ENCODE measurements at regions not wholly inside any gene's neighbourhood (a gene's known extent, or its start where the extent isn't known, plus 50 kb on each side); places are given as distances from the start of the nearest gene placed in this dataset.
A peak's percentile ranks its signal among the peaks of the same experiment; 100 is the strongest.

DNA sequence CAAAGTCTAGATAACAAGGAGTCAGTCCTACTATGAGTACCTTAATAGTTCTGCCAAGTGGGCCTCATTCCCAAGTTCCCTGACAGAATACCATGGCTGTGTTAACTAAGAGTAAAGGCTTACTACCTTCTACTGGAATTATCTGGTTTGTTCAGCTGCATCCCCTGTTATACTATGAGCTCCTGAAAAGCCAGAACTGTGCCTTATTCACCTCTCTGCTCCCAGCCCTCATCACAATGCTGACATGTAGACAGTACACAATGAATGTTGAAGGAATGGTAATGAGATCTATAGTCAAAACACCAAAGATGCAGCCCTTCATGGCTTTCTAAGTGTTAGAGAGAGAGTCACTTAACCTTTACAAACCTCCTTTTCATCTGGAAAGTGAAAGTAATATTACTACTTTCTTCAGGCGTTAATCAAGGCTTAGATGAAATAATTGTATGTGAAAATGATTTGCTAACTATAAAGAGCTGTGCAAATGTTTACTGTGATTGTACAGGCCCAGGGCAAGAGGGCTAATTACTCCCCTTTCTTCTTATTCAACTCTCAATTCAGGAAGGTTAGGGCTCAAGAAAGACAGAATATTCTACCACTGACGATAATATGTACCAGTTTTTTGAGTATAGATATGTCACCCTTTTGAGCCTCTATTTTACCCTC lies 70.3 kb upstream of the MROH9 start:
- DNase-seq (ENCODE audit: low spot score) = no peak

DNA sequence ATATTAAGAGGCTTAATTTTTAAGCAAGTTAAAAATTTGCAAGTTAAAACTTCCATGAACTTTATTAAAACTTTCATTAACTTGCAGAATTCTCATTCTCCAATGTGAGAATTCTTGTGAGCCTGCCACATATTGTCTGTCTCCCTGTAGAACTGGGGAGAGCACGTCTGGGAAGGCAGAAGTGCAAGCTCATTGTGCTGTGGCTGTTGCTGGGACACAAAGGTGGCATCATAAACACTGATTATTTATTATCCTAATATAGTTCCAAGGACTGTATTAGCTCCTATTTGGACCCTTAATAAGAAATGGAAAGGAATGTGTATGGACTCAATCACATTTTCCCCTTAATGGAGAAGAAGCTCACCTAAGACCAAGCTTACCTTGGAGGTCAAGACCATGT lies 68.7 kb upstream of the MROH9 start:
- no peak for DNase-seq (ENCODE audit: low spot score)

DNA sequence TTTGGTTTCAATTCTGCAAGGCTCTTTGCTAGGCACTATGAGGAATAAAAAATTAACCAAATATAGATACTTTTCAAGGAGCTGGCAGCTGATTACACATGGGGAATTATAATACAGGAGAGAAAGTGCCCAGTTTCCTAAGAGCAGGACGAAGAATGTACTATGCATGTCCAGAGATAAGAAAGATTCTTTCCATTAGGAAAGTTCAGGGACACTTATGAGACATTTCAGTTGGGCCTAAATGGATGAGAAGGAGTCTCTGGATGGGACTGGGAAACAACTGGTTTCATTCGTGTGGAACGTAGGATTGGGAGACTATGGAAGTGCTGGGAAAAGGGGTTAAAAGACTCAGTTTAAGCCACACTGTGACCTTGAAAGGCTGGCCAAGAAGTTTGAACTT lies 63.5 kb upstream of the MROH9 start:
- no peak for DNase-seq (ENCODE audit: low spot score)

DNA sequence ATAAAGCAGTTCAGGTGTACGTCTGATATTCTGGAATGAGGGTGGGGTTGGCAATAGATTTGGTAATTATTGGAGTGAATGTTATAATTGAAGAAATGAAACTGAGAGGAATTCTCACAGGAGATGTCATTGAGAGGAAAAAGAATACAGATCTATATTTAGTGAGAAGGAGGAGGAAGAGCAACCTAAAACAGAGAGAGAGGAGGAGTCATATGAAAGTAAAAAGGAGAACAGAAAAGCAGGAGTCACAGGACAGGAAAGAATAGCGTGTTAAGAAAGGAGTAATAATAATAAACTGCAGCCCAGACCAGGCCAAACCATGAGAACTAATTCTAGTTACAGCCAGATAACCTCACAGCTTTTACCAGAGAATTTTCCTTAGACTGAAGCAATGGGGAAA lies 62.7 kb upstream of the MROH9 start:
- no peak for DNase-seq (ENCODE audit: low spot score)

DNA sequence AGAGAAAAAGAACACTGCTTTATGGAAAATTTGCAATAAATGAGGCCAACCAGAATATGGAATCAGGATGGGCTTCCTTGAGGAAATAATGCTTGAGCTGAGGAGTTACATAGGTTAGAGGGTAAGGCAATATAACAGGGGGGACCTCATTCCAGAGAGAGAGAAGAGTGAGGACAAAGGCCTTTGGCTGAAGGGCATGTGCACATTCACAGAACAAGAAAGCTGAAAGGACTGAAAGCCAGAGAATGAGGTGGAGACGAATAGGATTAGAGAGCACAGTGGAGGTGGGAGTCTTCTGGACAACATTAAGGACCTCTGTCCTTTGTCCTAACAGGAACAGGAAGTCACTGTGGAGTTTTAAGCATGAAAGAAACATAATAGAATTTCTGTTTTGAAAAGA lies 60.7 kb upstream of the MROH9 start:
- no peak for DNase-seq (ENCODE audit: low spot score)

DNA sequence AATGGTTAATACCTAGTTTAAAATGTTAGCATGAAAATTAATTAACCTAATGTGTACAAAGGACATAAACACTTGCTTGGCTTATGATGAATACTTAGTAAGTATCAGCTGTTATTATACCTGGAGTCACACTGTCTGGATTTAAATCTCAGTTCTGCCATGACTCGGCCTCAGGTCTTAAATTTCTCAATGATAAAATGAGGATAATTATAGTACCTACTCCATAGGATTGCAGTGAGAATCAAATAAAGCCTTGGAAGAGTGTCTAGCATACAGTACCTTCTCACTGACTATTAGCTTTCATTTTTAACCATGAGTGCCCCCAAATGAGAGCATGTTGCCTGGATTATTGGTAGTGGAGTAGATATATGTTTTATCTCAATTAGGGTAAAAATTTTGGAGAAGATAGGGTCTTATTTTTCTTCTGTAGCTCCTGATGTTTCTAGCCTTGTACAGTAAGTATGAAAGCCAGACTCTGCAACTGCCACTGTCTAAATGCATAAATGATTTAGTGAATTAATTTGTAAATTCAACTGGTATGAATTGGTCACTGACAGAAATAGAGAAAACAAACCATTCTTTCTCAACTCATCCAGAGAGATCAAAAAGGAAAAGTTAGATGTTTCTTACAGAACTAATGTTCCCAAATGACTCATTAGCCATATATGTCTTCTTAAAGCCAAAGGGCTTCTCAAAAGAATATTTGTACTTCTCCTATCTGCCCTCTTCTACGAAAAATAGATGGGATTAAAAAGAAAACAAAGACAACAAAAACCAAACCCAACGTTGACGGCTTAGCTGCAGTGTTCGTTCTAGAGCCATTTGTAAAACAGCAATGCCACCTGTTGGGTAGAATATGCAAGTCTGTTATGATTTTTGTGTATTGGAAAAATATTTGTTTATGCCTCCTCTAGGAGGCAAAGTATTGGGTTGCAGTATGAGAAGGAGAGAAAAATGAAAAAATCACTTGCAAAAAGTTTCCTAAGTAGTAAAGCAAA lies 53.8 kb upstream of the MROH9 start:
- peak; percentile 15 for DNase-seq (ENCODE audit: low spot score)
